Right lobe of liver (tissue), 6 donors: ENCODE measurements at regions not wholly inside any gene's neighbourhood (a gene's known extent, or its start where the extent isn't known, plus 50 kb on each side); places are given as distances from the start of the nearest gene placed in this dataset.

ENCODE experiments used
- ATAC-seq, 4 donors: fragments of 200-7000 bp; cut with Tn5 transposase; one replicate each; pipeline ENCODE4 v1.9.1; 2020; ENCODE audit warnings: mild to moderate bottlenecking in 4 of 4, moderate library complexity in 4 of 4
- DNase-seq, 3 donors: peaks; one replicate each; pipeline ENCODE4 v3.0.0-alpha.2; 2020
- H3K27ac ChIP-seq, 3 donors: fragments of 200-600 bp; one replicate each; pipeline ENCODE4 v1.8.0; 2022
- H3K27me3 ChIP-seq, 2 donors: fragments of 200-600 bp; one replicate each; pipeline ENCODE4 v1.8.0; 2022
- H3K36me3 ChIP-seq, 4 donors: fragments of 200-600 bp; sonication (generic) in 1 of 4; one replicate each; pipeline versions ENCODE4 v1.5.1 to v1.8.0; 2017 to 2022; ENCODE audit warnings: control low read depth in 1 of 4
- H3K4me1 ChIP-seq, 4 donors: fragments of 200-600 bp; sonication (generic) in 1 of 4; one replicate each; pipeline versions ENCODE4 v1.5.1 to v1.8.0; 2017 to 2022; ENCODE audit warnings: control low read depth in 1 of 4
- H3K4me3 ChIP-seq, 3 donors: fragments of 200-600 bp; one replicate each; pipeline ENCODE4 v1.8.0; 2022
- H3K9me3 ChIP-seq, 4 donors: fragments of 200-600 bp; sonication (generic) in 1 of 4; one replicate each; pipeline versions ENCODE4 v1.5.1 to v1.8.0; 2017 to 2022; ENCODE audit warnings: control low read depth in 1 of 4
- POLR2A ChIP-seq: fragments of 450-650 bp; IDR thresholded peaks from one replicate; pipeline ENCODE4 v1.6.1; 2017; ENCODE audit warnings: antibody characterized with exemption, mild to moderate bottlenecking
- WGBS: methylation state at CpG from one replicate; pipeline ENCODE4 v1.1.6; 2018; ENCODE audit warnings: low coverage, low lambda C conversion rate; ENCODE audit not compliant: insufficient coverage; ENCODE audit errors: missing lambda C conversion rate; 5-methylcytosine and 5-hydroxymethylcytosine counted together
- intact Hi-C, 2 donors: fragments of 100-400 bp; cut with DNase I; formaldehyde crosslinking; loops; one replicate each; pipeline versions ENCODE4 v1.11.2 to v1.14.1; 2022
- TF ChIP-seq, protein P1 (sequence below), 4 donors: fragments of 200-600 bp in 3 of 4; fragments of 450-650 bp in 1 of 4; IDR thresholded peaks; one replicate each; pipeline versions ENCODE4 v1.5.1 to v1.8.0; 2016 to 2022; ENCODE audit warnings: antibody characterized with exemption in 4 of 4, mild to moderate bottlenecking in 2 of 4
- donor health status: DM: no; HTN: yes; CAD: no.
- donor health status: DM: no; HTN: no; CAD: no.
- donor health status: DM: no; HTN: no; CAD: no.
- donor health status: DM: no; HTN: yes; CAD: no.
- donor health status: DM: no; HTN: yes; CAD: no.

DNA sequence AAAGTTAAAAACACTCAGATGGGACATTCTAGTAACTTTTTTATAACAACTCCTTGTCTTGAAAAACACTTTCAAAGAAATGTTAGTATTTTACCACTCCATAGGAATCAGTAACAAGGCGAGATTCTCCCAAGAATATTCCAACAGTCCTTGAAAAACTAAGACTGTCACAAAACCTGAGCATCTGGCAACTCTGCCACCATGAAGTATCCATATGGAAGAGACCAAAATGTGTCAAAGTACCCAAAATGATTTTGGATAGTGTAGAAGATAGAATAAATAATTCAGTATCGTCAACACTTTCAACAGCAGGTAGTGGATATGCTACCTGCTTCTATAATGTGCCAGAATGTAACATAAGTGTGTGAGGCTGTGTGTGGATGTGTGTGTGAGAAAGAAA lies 361.8 kb downstream of the ZEB2 start:
- WGBS = 96% methylated on average over 2 of the region's 2 CpGs

DNA sequence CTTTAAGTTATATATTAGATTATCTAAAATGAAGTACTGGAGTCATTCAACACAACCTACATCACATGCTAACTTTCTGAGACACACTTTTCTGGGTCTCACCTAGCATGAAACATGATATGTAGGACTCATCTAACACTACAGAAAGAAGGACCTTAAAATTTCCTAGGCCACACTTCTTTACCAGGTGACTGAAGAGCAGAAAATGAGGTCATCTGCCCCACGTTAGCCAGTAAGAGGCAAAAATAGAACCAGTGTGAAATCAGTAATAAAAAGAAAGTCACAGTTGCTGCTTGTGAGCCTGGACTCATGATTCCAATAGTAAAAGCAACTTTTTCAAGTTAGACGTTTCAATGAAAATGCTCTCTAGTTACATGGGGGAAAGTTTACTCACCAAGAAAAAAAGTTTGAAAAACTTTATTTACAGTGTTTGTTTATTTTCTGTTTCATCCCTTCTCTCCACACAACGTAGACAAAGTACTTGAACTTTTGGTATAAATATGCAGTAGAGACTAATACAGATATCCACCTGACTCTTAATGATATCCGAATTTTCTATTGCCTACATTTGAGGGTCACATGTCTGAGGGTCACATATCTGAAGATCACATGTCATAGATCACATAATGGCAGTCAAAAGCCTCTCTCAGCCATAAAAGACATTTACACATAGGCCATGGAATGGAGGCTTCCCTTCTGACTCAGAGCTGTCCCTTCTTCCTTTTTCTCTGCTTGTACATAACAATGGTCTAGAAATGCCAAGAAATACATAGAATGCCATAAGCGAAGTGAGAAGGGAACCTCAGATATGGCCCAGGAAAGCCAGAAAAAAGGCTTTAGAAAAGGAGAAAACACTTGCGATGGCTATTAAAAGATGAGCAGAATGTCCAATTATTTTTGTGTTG lies 362.9 kb downstream of the ZEB2 start:
- Histone ChIP-seq H3K4me1 (no peaks in the 10 kb centered on the region), H3K27me3 (no peaks in the 10 kb centered on the region), H3K36me3 (no peaks in the 10 kb centered on the region), H3K9me3 (no peaks in the 10 kb centered on the region), H3K4me3 (no peak overlapping the region), H3K27ac (no peak overlapping the region)
- intact Hi-C loops = no loop called here
- ATAC-seq (no peak), DNase-seq (no peak)
- TF ChIP-seq, protein P1, sequence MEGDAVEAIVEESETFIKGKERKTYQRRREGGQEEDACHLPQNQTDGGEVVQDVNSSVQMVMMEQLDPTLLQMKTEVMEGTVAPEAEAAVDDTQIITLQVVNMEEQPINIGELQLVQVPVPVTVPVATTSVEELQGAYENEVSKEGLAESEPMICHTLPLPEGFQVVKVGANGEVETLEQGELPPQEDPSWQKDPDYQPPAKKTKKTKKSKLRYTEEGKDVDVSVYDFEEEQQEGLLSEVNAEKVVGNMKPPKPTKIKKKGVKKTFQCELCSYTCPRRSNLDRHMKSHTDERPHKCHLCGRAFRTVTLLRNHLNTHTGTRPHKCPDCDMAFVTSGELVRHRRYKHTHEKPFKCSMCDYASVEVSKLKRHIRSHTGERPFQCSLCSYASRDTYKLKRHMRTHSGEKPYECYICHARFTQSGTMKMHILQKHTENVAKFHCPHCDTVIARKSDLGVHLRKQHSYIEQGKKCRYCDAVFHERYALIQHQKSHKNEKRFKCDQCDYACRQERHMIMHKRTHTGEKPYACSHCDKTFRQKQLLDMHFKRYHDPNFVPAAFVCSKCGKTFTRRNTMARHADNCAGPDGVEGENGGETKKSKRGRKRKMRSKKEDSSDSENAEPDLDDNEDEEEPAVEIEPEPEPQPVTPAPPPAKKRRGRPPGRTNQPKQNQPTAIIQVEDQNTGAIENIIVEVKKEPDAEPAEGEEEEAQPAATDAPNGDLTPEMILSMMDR (IDR thresholded peaks at IDR 0.05) = no peak
- TF ChIP-seq POLR2A = no peak
- 63% methylated on average over 5 of the region's 6 CpGs for WGBS

More for the DNA sequence above, 361.8 kb downstream of the ZEB2 start:
- H3K4me3 ChIP-seq = no peak overlapping the region
- ATAC-seq (no peak), DNase-seq (no peak)
- H3K9me3 ChIP-seq = no peaks in the 10 kb centered on the region
- H3K27me3 ChIP-seq = no peaks in the 10 kb centered on the region
- no peaks in the 10 kb centered on the region for H3K4me1 ChIP-seq
- no peak overlapping the region for H3K27ac ChIP-seq
- intact Hi-C loops = no loop called here
- H3K36me3 ChIP-seq = no peaks in the 10 kb centered on the region
- TF ChIP-seq POLR2A = no peak
- TF ChIP-seq, protein P1 (IDR thresholded peaks at IDR 0.05) = no peak

- WGBS = 32% methylated on average over 2 of the region's 2 CpGs
- DNase-seq (no peak), ATAC-seq (peak in 3 of 4 donors; percentile 27 to 66 (median 35))
- Histone ChIP-seq H3K4me1 (no peaks in the 10 kb centered on the region), H3K4me3 (no peak overlapping the region), H3K27ac (no peak overlapping the region), H3K27me3 (no peaks in the 10 kb centered on the region), H3K9me3 (no peaks in the 10 kb centered on the region), H3K36me3 (no peaks in the 10 kb centered on the region)
- intact Hi-C loops = no loop called here
- TF ChIP-seq, protein P1 (IDR thresholded peaks at IDR 0.05) = no peak
- TF ChIP-seq POLR2A = no peak
Measured at GRCh38 chr2:144154205-144154604, 365.7 kb downstream of the ZEB2 start.

GRCh38 chr2:144152817-144153271 lies 367.1 kb downstream of the ZEB2 start:
- Histone ChIP-seq H3K9me3 (no peaks in the 10 kb centered on the region), H3K27ac (no peak overlapping the region), H3K36me3 (no peaks in the 10 kb centered on the region), H3K27me3 (no peaks in the 10 kb centered on the region), H3K4me3 (no peak overlapping the region), H3K4me1 (no peaks in the 10 kb centered on the region)
- intact Hi-C loops = no loop called here
- no peak for DNase-seq
- TF ChIP-seq POLR2A = no peak
- TF ChIP-seq, protein P1 (IDR thresholded peaks at IDR 0.05) = no peak
- 30% methylated on average over 5 of the region's 5 CpGs for WGBS
- peak; percentile 37 to 72 (median 66) for ATAC-seq
